CD4-positive, alpha-beta T cell treated with Interleukin-4 for 1 hour (primary cell): ENCODE measurements at regions not wholly inside any gene's neighbourhood (a gene's known extent, or its start where the extent isn't known, plus 50 kb on each side); places are given as distances from the start of the nearest gene placed in this dataset.
"Not testable (repeated sequence)": the region's sequence is repeated elsewhere in the genome, so short reads cannot be mapped to it uniquely, and the experiment has no call there.

Experiments used
- DNase-seq, 2 donors: peaks; one replicate each; pipeline ENCODE4 v3.0.0-alpha.2; 2020 to 2022

DNA sequence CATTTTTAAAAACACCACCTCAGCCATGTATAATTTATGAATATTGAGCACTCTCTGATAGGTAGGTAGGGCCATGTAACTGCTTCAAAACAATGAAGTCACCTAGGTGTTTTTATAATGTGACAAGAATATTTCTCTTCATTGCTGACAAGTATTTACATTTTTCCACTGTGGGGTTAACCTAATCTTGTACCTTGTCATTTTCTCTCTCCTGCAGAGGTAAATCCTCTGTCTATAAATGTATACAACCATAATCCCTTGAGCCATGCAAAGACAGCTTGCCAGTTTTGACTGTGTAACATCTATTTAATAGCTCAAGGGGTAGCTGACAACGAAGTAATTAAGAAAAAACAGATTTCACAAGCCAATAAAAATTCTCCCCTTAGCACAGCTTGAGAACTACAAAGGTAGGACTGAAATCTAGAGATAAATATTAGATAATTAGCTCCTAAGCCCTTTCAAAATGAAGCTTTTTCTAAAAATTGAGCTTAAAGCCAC, 137.6 kb upstream of the POGK start:
- DNase-seq: no peak

DNA sequence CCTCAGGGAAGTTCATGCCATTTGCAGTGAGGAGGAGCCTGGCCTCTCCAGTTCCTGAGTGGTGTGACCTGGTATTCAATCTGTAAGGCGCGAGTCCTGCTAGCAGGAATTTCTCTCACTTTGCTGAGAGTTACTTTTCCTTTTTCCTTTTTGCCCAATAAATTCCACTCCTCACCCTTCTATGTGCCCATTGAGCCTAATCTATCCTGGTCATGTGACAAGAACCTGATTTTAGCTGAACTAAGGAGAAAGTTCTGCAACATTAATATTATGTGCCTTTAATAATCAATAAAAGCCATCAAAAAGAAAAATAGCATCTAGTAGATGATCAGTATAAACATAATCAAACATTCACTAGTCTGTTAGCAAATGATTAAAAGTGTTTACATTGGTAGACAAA, 136.1 kb upstream of the POGK start:
- DNase-seq: no peak

DNA sequence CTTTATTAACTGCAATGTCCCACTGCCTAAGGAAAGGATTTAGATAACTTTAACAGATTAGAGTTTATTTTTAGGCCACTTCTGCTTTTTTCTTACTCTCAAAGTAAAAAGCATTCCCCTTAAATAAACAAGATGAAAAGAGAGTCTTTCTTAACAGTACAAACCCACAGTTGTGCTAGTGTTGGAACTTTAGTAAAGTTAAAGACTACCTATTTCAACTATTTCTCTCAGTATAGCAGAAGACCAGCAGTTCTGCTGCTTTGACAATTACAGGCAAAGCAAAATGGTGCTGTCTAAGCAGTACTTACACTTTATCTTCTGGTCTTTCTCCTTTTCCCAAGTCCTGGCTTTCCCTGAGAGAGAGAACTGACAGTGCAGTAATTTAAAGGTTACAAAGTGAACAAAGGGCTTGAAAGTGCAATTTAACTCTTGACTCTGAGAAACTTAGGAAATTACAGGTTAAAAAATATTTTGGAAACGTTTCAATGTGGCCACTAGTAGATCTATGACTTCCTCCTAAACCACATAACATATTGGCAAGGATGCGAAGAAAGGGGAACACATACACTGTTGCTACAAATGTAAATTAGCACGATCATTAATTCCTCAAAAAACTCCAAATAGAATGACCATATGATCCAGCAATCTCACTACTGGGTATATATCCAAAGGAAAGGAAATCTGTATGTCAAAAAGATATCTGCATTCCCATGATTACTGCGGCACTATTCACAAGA, 135.4 kb upstream of the POGK start:
- DNase-seq: no peak

- DNase-seq: no peak
Observed at GRCh38 chr1:166705376-166706289, 133.6 kb upstream of the POGK start.

- no peak for DNase-seq
Observed at GRCh38 chr1:166716620-166717019, 122.7 kb upstream of the POGK start.

DNA sequence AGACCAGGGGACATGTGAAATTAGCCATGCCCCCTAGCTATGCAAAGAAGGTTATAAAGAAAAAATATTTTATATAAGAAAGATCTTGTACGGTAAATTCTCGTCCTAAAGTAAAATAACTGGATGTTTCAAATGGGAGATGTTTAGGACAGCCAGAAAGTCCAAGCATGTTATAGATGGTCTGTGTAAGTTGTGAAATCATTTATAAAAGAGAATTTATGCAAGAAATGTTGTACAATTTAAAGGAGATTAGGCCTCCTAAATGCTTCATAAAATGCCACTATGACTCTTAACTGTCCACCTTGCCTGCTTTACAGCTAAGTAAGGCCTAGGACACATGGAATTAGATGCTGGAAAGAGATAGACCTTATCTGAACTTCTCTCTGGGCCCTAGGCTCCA, 118.1 kb upstream of the POGK start:
- DNase-seq: no peak

DNA sequence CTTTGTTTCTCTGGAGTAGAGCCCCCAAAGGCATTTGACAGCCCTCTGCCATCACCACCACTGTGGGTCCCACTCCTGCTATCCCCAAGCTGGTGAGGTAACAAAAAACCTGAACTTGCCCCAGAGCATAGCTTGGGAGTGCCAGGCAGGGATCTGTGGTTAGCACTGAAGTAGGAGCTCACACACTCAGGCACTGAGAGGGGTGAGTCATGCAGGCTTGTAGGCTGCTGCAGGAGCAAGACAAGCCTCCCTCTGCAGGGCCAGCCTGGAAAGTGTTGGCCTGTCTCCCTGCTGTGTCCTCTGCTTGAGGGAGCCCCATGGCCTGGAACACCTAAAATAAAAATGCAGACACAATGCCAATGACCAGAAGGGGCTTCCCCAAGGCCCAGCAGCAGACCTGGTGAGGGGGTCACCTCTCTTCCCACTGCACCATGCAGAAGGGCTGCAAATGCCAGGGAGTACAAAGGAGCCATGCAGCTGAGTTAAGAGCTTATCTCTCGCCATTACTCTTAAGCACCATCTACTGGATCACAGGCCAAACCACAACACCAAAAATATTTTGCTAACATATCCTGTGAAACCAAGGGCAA, 108.9 kb upstream of the POGK start:
- DNase-seq: no peak

DNA sequence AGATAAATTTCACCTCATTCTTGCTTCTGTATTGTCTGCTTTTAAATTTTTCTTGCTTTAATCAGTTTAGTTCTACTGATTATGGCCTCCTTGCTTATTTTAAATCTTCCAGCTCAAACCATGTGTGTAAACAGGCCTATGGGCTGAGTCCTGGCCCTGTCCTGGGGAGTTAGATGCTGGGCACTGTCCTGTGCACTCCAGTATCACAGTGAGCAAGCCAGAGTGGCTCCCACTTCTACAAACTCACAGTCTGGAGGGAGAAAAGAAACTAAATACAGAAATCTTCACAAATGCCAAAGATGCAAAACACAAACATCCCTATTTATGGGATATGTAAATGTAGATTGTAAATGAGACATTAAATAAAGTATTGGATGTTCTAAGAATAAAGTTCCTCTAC, 101.1 kb upstream of the POGK start:
- no peak for DNase-seq

DNA sequence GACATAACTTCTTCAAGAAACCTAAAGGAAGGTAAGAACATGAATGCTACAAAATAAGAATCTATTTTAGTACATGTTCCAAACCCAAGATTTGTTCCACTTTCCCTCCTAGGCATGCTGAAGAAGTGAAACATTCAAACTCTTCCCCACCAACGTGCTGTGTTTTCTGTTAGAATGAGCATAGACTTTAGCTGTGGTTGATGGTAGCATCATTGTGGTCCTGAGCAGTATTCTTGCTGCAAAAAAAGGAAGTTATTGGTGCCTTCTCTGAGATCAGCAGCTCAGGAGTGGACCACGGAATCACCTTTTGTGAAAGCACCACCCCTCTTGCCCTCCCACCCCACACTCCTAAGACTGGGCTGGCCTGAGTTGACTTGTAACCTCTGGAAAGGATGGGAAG, 100.4 kb upstream of the POGK start:
- DNase-seq: no peak

GRCh38 chr1:166740668-166741276, 98.5 kb upstream of the POGK start:
- DNase-seq: no peak

DNA sequence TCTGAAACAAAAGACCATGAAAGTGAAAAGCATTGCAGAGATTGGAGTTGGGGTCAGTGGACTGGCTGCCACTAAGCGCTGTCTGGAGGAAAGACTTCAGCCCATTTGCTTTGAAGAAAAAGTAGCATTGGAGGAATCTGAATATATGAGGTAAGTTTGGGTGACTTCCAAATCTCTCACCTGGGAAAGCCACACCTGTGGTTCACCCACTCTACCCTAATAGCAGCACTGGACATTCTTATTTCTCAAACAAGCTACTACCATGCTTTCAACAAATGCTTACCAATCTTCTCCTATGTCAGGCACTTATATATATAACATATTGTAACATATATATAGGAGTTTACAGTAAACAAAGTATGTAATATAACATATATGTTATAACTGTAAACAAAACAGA, 76.0 kb upstream of the POGK start:
- DNase-seq: no peak

DNA sequence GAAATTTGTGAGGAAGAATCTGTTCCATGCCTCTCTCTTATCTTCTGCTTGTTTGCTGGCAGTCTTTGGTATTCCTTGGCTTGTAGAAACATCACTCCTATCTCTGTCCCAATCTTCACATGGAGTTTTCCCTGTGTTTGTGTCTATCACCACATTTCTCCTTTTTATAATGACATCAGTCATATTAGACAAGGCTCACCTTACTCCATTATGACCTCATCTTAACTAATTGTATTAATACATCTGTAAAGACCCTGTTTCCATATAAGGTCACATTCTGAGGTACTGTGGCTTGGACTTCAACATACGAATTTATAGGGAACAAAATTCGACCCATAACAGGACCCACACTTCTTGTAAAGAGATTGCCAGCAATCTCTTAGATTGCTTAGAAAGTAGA, 72.3 kb upstream of the POGK start:
- no peak for DNase-seq

GRCh38 chr1:166784646-166785045, 54.6 kb upstream of the POGK start:
- DNase-seq: not testable (repeated sequence)

GRCh38 chr1:166785987-166786386, 53.3 kb upstream of the POGK start:
- DNase-seq: no peak

DNA sequence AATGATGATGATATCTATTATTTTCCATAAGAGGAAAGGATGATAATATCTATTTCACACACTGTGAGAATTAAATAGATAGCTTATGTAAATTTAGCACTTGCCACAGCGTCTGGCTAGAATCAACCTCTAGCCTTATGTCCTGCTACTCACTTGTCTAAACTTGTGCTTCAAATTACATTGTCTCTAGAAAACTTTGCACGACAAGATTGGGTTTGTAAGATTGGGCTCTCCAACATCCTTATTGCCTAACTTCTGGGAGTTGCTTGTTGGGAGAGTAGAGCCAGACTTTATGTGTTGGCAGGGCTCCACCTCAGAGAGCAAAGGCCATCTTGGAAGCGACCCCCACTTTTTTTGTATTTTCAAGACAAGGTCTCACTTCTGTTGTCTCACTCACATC, 50.0 kb upstream of the POGK start:
- no peak for DNase-seq
